ENCODE measurements at regions not wholly inside any gene's neighbourhood (a gene's known extent, or its start where the extent isn't known, plus 50 kb on each side); places are given as distances from the start of the nearest gene placed in this dataset.
"Not testable (repeated sequence)": the region's sequence is repeated elsewhere in the genome, so short reads cannot be mapped to it uniquely, and the experiment has no call there.

GRCh38 chr17:27181935-27182334 is 112.0 kb upstream of the WSB1 start:
- no peak for TF ChIP-seq CTCF (conservative IDR thresholded peaks at IDR 0.05)
- no peak overlapping the region for H3K27ac ChIP-seq

GRCh38 chr17:27197505-27197904 is 96.4 kb upstream of the WSB1 start:
- peak; percentile 77 for TF ChIP-seq CTCF (conservative IDR thresholded peaks at IDR 0.05)
- H3K27ac ChIP-seq = not testable (repeated sequence)

- H3K27ac ChIP-seq = no peak overlapping the region
- TF ChIP-seq CTCF (conservative IDR thresholded peaks at IDR 0.05) = no peak
Measured at GRCh38 chr17:27199948-27200347, 94.0 kb upstream of the WSB1 start.

GRCh38 chr17:27200476-27200875 is 93.4 kb upstream of the WSB1 start:
- H3K27ac ChIP-seq = no peak overlapping the region
- TF ChIP-seq CTCF (conservative IDR thresholded peaks at IDR 0.05) = no peak

- TF ChIP-seq CTCF (conservative IDR thresholded peaks at IDR 0.05) = no peak
- no peak overlapping the region for H3K27ac ChIP-seq
Measured at GRCh38 chr17:27203241-27203640, 90.7 kb upstream of the WSB1 start.

GRCh38 chr17:27206447-27206846 is 87.5 kb upstream of the WSB1 start:
- H3K27ac ChIP-seq = no peak overlapping the region

GRCh38 chr17:27207073-27207513 is 86.8 kb upstream of the WSB1 start:
- H3K27ac ChIP-seq = no peak overlapping the region
- no peak for TF ChIP-seq CTCF (conservative IDR thresholded peaks at IDR 0.05)

More at GRCh38 chr17:27206447-27206846, 87.5 kb upstream of the WSB1 start:
- TF ChIP-seq CTCF (conservative IDR thresholded peaks at IDR 0.05) = peak; percentile 41; the same call in 1 of the 2 replicates

- not testable (repeated sequence) for H3K27ac ChIP-seq
Measured at GRCh38 chr17:27208370-27208769, 85.5 kb upstream of the WSB1 start.

Measured in VCaP (cell line).